NCI-H460 (cell line): ENCODE measurements at regions not wholly inside any gene's neighbourhood (a gene's known extent, or its start where the extent isn't known, plus 50 kb on each side); places are given as distances from the start of the nearest gene placed in this dataset.

Experiments used
- DNase-seq: peaks from one replicate; pipeline ENCODE4 v3.0.0-alpha.2; 2016; ENCODE audit warnings: low read depth; ENCODE audit errors: extremely low read depth

- no peak for DNase-seq
Observed at GRCh38 chr7:145293754-145294153, 457.9 kb upstream of the TPK1 start.

- no peak for DNase-seq
Observed at GRCh38 chr7:145293228-145293701, 457.4 kb upstream of the TPK1 start.

- DNase-seq = no peak
Observed at GRCh38 chr7:145289384-145289783, 453.5 kb upstream of the TPK1 start.

GRCh38 chr7:145276118-145276517 lies 440.3 kb upstream of the TPK1 start:
- no peak for DNase-seq

GRCh38 chr7:145269418-145270161 lies 433.7 kb upstream of the TPK1 start:
- DNase-seq = no peak

- DNase-seq = no peak
Observed at GRCh38 chr7:145265180-145265579, 429.3 kb upstream of the TPK1 start.

GRCh38 chr7:145263886-145264285 lies 428.0 kb upstream of the TPK1 start:
- no peak for DNase-seq

GRCh38 chr7:145252031-145252430 lies 416.2 kb upstream of the TPK1 start:
- no peak for DNase-seq

- DNase-seq = no peak
Observed at GRCh38 chr7:145224775-145225174, 388.9 kb upstream of the TPK1 start.

GRCh38 chr7:145219461-145219860 lies 383.6 kb upstream of the TPK1 start:
- no peak for DNase-seq

- no peak for DNase-seq
Observed at GRCh38 chr7:145216866-145217265, 381.0 kb upstream of the TPK1 start.

GRCh38 chr7:145212050-145212449 lies 376.2 kb upstream of the TPK1 start:
- DNase-seq = no peak

- DNase-seq = no peak
Observed at GRCh38 chr7:145211211-145211610, 375.4 kb upstream of the TPK1 start.

- DNase-seq = no peak
Observed at GRCh38 chr7:145193951-145194350, 358.1 kb upstream of the TPK1 start.

- DNase-seq = no peak
Observed at GRCh38 chr7:145184956-145185355, 349.1 kb upstream of the TPK1 start.

- DNase-seq = no peak
Observed at GRCh38 chr7:145183069-145183468, 347.2 kb upstream of the TPK1 start.

- DNase-seq = no peak
Observed at GRCh38 chr7:145175366-145175765, 339.5 kb upstream of the TPK1 start.

- no peak for DNase-seq
Observed at GRCh38 chr7:145169908-145170307, 334.1 kb upstream of the TPK1 start.

- DNase-seq = no peak
Observed at GRCh38 chr7:145168879-145169278, 333.0 kb upstream of the TPK1 start.

GRCh38 chr7:145168427-145168826 lies 332.6 kb upstream of the TPK1 start:
- no peak for DNase-seq

- DNase-seq = no peak
Observed at GRCh38 chr7:145156834-145157233, 321.0 kb upstream of the TPK1 start.

GRCh38 chr7:145152589-145152988 lies 316.7 kb upstream of the TPK1 start:
- no peak for DNase-seq

- no peak for DNase-seq
Observed at GRCh38 chr7:145151676-145152075, 315.8 kb upstream of the TPK1 start.
